Peyer's patch (tissue), 4 donors: ENCODE measurements at regions not wholly inside any gene's neighbourhood (a gene's known extent, or its start where the extent isn't known, plus 50 kb on each side); places are given as distances from the start of the nearest gene placed in this dataset.

Experiments used
- POLR2A ChIP-seq, 2 donors: fragments of 450-650 bp; IDR thresholded peaks; one replicate each; pipeline ENCODE4 v1.5.1; 2017; ENCODE audit warnings: antibody characterized with exemption in 2 of 2, mild to moderate bottlenecking in 2 of 2, moderate library complexity in 2 of 2
- TF ChIP-seq, protein P1 (sequence below), 6 experiments: fragments of 450-650 bp in 4 of 6; fragments of 200-600 bp in 2 of 6; sonication (generic) in 1 of 6; IDR thresholded peaks; one replicate each; pipeline ENCODE4 v1.5.1; 2017 to 2019; ENCODE audit warnings: antibody characterized with exemption in 6 of 6, mild to moderate bottlenecking in 3 of 6, moderate library complexity in 1 of 6

DNA sequence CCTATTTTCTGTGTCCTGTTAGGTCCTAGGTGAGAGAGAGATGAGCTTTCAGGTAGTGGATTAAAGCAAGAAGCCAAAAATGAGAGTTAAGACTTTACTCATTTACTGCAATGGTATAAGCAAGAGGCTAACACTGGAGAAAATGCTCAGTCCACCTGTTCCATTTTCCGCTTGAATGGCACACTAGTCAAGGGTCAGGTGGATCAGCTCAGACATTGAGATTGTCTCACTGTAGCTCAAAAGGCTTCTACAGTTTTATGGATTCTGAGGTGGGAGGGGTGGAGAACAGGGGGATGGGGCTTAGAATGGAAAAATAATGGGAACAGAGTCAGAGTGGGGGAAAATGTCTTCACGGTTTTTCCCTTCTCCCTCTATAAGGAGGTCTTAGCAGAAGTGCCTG lies 57.3 kb upstream of the MUCL1 start:
- TF ChIP-seq POLR2A (IDR thresholded peaks at IDR 0.05), result no peak
- TF ChIP-seq, protein P1, sequence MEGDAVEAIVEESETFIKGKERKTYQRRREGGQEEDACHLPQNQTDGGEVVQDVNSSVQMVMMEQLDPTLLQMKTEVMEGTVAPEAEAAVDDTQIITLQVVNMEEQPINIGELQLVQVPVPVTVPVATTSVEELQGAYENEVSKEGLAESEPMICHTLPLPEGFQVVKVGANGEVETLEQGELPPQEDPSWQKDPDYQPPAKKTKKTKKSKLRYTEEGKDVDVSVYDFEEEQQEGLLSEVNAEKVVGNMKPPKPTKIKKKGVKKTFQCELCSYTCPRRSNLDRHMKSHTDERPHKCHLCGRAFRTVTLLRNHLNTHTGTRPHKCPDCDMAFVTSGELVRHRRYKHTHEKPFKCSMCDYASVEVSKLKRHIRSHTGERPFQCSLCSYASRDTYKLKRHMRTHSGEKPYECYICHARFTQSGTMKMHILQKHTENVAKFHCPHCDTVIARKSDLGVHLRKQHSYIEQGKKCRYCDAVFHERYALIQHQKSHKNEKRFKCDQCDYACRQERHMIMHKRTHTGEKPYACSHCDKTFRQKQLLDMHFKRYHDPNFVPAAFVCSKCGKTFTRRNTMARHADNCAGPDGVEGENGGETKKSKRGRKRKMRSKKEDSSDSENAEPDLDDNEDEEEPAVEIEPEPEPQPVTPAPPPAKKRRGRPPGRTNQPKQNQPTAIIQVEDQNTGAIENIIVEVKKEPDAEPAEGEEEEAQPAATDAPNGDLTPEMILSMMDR (IDR thresholded peaks at IDR 0.05), result no peak
